Neural cell (in vitro differentiated cells): ENCODE measurements at regions not wholly inside any gene's neighbourhood (a gene's known extent, or its start where the extent isn't known, plus 50 kb on each side); places are given as distances from the start of the nearest gene placed in this dataset.

ENCODE experiments used
- H2AFZ ChIP-seq: fragments of 200-600, 300-800 bp; sonication (generic), shearing (Covaris generic); 2 replicates; pipeline ENCODE4 v1.6.0; 2014; ENCODE audit warnings: low read depth, mild to moderate bottlenecking, antibody characterized with exemption, low read length, moderate library complexity
- H3F3A ChIP-seq: fragments of 200-600 bp; shearing (Covaris generic); 2 replicates; pipeline ENCODE4 v1.6.1; 2016; ENCODE audit warnings: mild to moderate bottlenecking, moderate library complexity, mixed read lengths, antibody characterized with exemption, low read length; ENCODE audit not compliant: insufficient read depth, poor library complexity, severe bottlenecking
- H3K27ac ChIP-seq: fragments of 200-600, 300-800 bp; sonication (generic), shearing (Covaris generic); 2 replicates; pipeline ENCODE4 v1.5.1; 2014; ENCODE audit warnings: mild to moderate bottlenecking, low read length, moderate library complexity
- H3K27me3 ChIP-seq: fragments of 300-800, 200-600 bp; sonication (generic), shearing (Covaris generic); 2 replicates; pipeline ENCODE4 v1.6.0; 2014; ENCODE audit warnings: mild to moderate bottlenecking, low read depth, low read length, moderate library complexity; ENCODE audit not compliant: insufficient read depth
- H3K36me3 ChIP-seq: fragments of 300-800, 200-600 bp; sonication (generic), shearing (Covaris generic); 2 replicates; pipeline ENCODE4 v1.5.1; 2014; ENCODE audit warnings: mild to moderate bottlenecking, antibody characterized with exemption, low read length, moderate library complexity; ENCODE audit not compliant: insufficient read depth
- H3K4me2 ChIP-seq: fragments of 300-800, 200-600 bp; sonication (generic), shearing (Covaris generic); 2 replicates; pipeline ENCODE4 v1.6.0; 2014; ENCODE audit warnings: mild to moderate bottlenecking, low read length
- H3K4me3 ChIP-seq: fragments of 300-800, 200-600 bp; sonication (generic), shearing (Covaris generic); 2 replicates; pipeline ENCODE4 v1.5.1; 2014; ENCODE audit warnings: mild to moderate bottlenecking, low read length, moderate library complexity
- H3K79me2 ChIP-seq: fragments of 200-600 bp; shearing (Covaris generic); replicated peaks from 2 replicates; pipeline ENCODE4 v1.6.0; 2014; ENCODE audit warnings: mild to moderate bottlenecking, low read length, moderate library complexity; ENCODE audit not compliant: insufficient read depth
- H3K9ac ChIP-seq: fragments of 300-800, 200-600 bp; sonication (generic), shearing (Covaris generic); 2 replicates; pipeline ENCODE4 v1.6.1; 2016; ENCODE audit warnings: mild to moderate bottlenecking, low read length, mixed read lengths
- H3K9me2 ChIP-seq: fragments of 200-600 bp; shearing (Covaris generic); 2 replicates; pipeline ENCODE4 v1.6.1; 2016; ENCODE audit warnings: mild to moderate bottlenecking, low read length, mixed read lengths; ENCODE audit not compliant: insufficient read depth
- H3K9me3 ChIP-seq: fragments of 200-600, 300-800 bp; sonication (generic), shearing (Covaris generic); 2 replicates; pipeline ENCODE4 v1.6.1; 2016; ENCODE audit warnings: mild to moderate bottlenecking, mixed run types, low read length, moderate library complexity, mixed read lengths
- H4K20me1 ChIP-seq: fragments of 200-600 bp; shearing (Covaris generic); 2 replicates; pipeline ENCODE4 v1.6.1; 2016; ENCODE audit warnings: mild to moderate bottlenecking, mixed run types; ENCODE audit not compliant: insufficient read depth
- CTCF ChIP-seq: fragments of 450-650 bp; IDR thresholded peaks from 2 replicates; pipeline ENCODE4 v1.5.1; 2014; ENCODE audit warnings: antibody characterized with exemption, mild to moderate bottlenecking, moderate library complexity; ENCODE audit not compliant: poor library complexity, severe bottlenecking
- EP300 ChIP-seq: fragments of 450-650 bp; conservative IDR thresholded peaks from 2 replicates; pipeline ENCODE4 v1.6.1; 2014; ENCODE audit warnings: antibody characterized with exemption, mild to moderate bottlenecking, moderate library complexity; ENCODE audit not compliant: poor library complexity, severe bottlenecking
- EZH2 ChIP-seq: fragments of 200-600, 300-800 bp; shearing (Covaris generic), sonication (generic); IDR thresholded peaks from 2 replicates; pipeline ENCODE4 v1.6.1; 2014; ENCODE audit warnings: antibody characterized with exemption, low read length, borderline replicate concordance, mild to moderate bottlenecking; ENCODE audit not compliant: insufficient read depth, poor library complexity, severe bottlenecking
- MXI1 ChIP-seq: fragments of 450-650 bp; conservative IDR thresholded peaks from 2 replicates; pipeline ENCODE4 v1.6.1; 2014; ENCODE audit warnings: antibody characterized with exemption, mild to moderate bottlenecking; ENCODE audit not compliant: poor library complexity, severe bottlenecking
- POLR2AphosphoS5 ChIP-seq: IDR thresholded peaks from 2 replicates; pipeline ENCODE4 v1.6.1; 2012
- RAD21 ChIP-seq: fragments of 450-650 bp; conservative IDR thresholded peaks from 2 replicates; pipeline ENCODE4 v1.6.1; 2014; ENCODE audit warnings: antibody characterized with exemption, mild to moderate bottlenecking, moderate library complexity
- REST ChIP-seq: IDR thresholded peaks from 2 replicates; pipeline ENCODE4 v1.6.1; 2012; ENCODE audit warnings: borderline replicate concordance
- SMC3 ChIP-seq: fragments of 450-650 bp; conservative IDR thresholded peaks from 2 replicates; pipeline ENCODE4 v1.6.1; 2014; ENCODE audit warnings: antibody characterized with exemption, mild to moderate bottlenecking, moderate library complexity; ENCODE audit not compliant: poor library complexity
- TAF1 ChIP-seq: IDR thresholded peaks from 2 replicates; pipeline ENCODE4 v1.6.1; 2012; ENCODE audit warnings: low read depth

- H3K9ac ChIP-seq, result no peak overlapping the region
- H3K9me3 ChIP-seq, result no peaks in the 10 kb centered on the region
- H3K4me2 ChIP-seq, result no peak overlapping the region
- no peaks in the 10 kb centered on the region for H3K27me3 ChIP-seq
- H3K27ac ChIP-seq, result no peak overlapping the region
- H3K36me3 ChIP-seq, result no peaks in the 10 kb centered on the region
- no peak overlapping the region for H2AFZ ChIP-seq
- TF ChIP-seq REST (no peak), MXI1 (no peak), RAD21 (no peak), EP300 (no peak), CTCF (no peak), POLR2AphosphoS5 (no peak), TAF1 (no peak), SMC3 (no peak), EZH2 (no peak)
- H3K4me3 ChIP-seq, result no peak overlapping the region
- no peaks in the 10 kb centered on the region for H3K79me2 ChIP-seq
- no peaks in the 10 kb centered on the region for H3K9me2 ChIP-seq
- H3F3A ChIP-seq, result peaks cover 4% of the 10 kb centered on the region
- no peaks in the 10 kb centered on the region for H4K20me1 ChIP-seq
Observed at GRCh38 chr9:20187318-20187717, 398.5 kb upstream of the SLC24A2 start.

- no peak overlapping the region for H3K4me2 ChIP-seq
- H4K20me1 ChIP-seq, result no peaks in the 10 kb centered on the region
- H3K36me3 ChIP-seq, result no peaks in the 10 kb centered on the region
- H2AFZ ChIP-seq, result no peak overlapping the region
- H3K27me3 ChIP-seq, result no peaks in the 10 kb centered on the region
- H3F3A ChIP-seq, result peaks cover 4% of the 10 kb centered on the region
- no peak overlapping the region for H3K9ac ChIP-seq
- TF ChIP-seq TAF1, result no peak
- no peak for TF ChIP-seq RAD21
- TF ChIP-seq EZH2, result no peak
- TF ChIP-seq POLR2AphosphoS5, result no peak
- TF ChIP-seq EP300, result no peak
- TF ChIP-seq CTCF, result no peak
- TF ChIP-seq REST, result no peak
- no peak for TF ChIP-seq SMC3
- TF ChIP-seq MXI1, result no peak
- no peaks in the 10 kb centered on the region for H3K9me3 ChIP-seq
- H3K27ac ChIP-seq, result no peak overlapping the region
- H3K9me2 ChIP-seq, result no peaks in the 10 kb centered on the region
- no peaks in the 10 kb centered on the region for H3K79me2 ChIP-seq
- no peak overlapping the region for H3K4me3 ChIP-seq
Observed at GRCh38 chr9:20186823-20187222, 398.0 kb upstream of the SLC24A2 start.
